ENCODE measurements at regions not wholly inside any gene's neighbourhood (a gene's known extent, or its start where the extent isn't known, plus 50 kb on each side); places are given as distances from the start of the nearest gene placed in this dataset.

GRCh38 chr3:117200962-117201361 lies 491.4 kb downstream of the TUSC7 start:
- H3K9me3 ChIP-seq (ENCODE audit: control insufficient read depth, low read length), result no peaks in the 10 kb centered on the region
- no peaks in the 10 kb centered on the region for H3K4me1 ChIP-seq (ENCODE audit: control insufficient read depth, insufficient read depth, low read length)
- no peaks in the 10 kb centered on the region for H3K36me3 Mint-ChIP-seq (ENCODE audit: low read depth)
- no peak for DNase-seq
- no peak overlapping the region for H3K4me3 Mint-ChIP-seq
- H3K27me3 Mint-ChIP-seq (ENCODE audit: insufficient read depth), result no peaks in the 10 kb centered on the region
- H3K9ac ChIP-seq (ENCODE audit: extremely low read depth, low read length, poor library complexity, severe bottlenecking), result no peak overlapping the region
- no peak overlapping the region for H3K27ac Mint-ChIP-seq
- no peak overlapping the region for H3K4me3 ChIP-seq (ENCODE audit: low read length)
- no peaks in the 10 kb centered on the region for H3K36me3 ChIP-seq (ENCODE audit: control insufficient read depth, insufficient read depth, low read length)
- WGBS, 2 experiments (ENCODE audit: insufficient coverage in 1 of 2, insufficient read length in 1 of 2), result 87% methylated on average over 2 of the region's 2 CpGs; no CpG with 5 or more reads in 1 of the 2 experiments
- H3K27me3 ChIP-seq (ENCODE audit: control insufficient read depth, insufficient read depth, low read length, poor library complexity, severe bottlenecking), result no peaks in the 10 kb centered on the region
- no peak for TF ChIP-seq CTCF (conservative IDR thresholded peaks at IDR 0.05)
- H3K4me1 Mint-ChIP-seq, result peaks cover 7% of the 10 kb centered on the region
- H3K27ac ChIP-seq (ENCODE audit: low read depth, low read length), result no peak overlapping the region
- H3K9me3 Mint-ChIP-seq, result peaks cover 2% of the 10 kb centered on the region

- peaks cover 7% of the 10 kb centered on the region for H3K4me1 Mint-ChIP-seq
- Histone ChIP-seq H3K4me3 (ENCODE audit: low read length) (no peak overlapping the region), H3K4me1 (ENCODE audit: control insufficient read depth, insufficient read depth, low read length) (no peaks in the 10 kb centered on the region), H3K36me3 (ENCODE audit: control insufficient read depth, insufficient read depth, low read length) (no peaks in the 10 kb centered on the region), H3K9ac (ENCODE audit: extremely low read depth, low read length, poor library complexity, severe bottlenecking) (no peak overlapping the region), H3K27ac (ENCODE audit: low read depth, low read length) (no peak overlapping the region), H3K27me3 (ENCODE audit: control insufficient read depth, insufficient read depth, low read length, poor library complexity, severe bottlenecking) (no peaks in the 10 kb centered on the region), H3K9me3 (ENCODE audit: control insufficient read depth, low read length) (no peaks in the 10 kb centered on the region)
- no peak for TF ChIP-seq CTCF (conservative IDR thresholded peaks at IDR 0.05)
- WGBS, 2 experiments (ENCODE audit: insufficient coverage in 1 of 2, insufficient read length in 1 of 2), result 85 to 88% methylated on average over 1 to 5 of the region's 5 CpGs
- DNase-seq, result no peak
- H3K27ac Mint-ChIP-seq, result no peak overlapping the region
- H3K9me3 Mint-ChIP-seq, result peaks cover 2% of the 10 kb centered on the region
- H3K27me3 Mint-ChIP-seq (ENCODE audit: insufficient read depth), result no peaks in the 10 kb centered on the region
- no peak overlapping the region for H3K4me3 Mint-ChIP-seq
- H3K36me3 Mint-ChIP-seq (ENCODE audit: low read depth), result no peaks in the 10 kb centered on the region
These were observed 492.6 kb downstream of the TUSC7 start for GRCh38 chr3:117201901-117202774.

GRCh38 chr3:117217355-117217754 lies 507.8 kb downstream of the TUSC7 start:
- no peak for TF ChIP-seq CTCF (conservative IDR thresholded peaks at IDR 0.05)
- Mint-ChIP-seq H3K27me3 (ENCODE audit: insufficient read depth) (no peaks in the 10 kb centered on the region), H3K36me3 (ENCODE audit: low read depth) (no peaks in the 10 kb centered on the region), H3K9me3 (no peaks in the 10 kb centered on the region), H3K4me3 (no peak overlapping the region), H3K27ac (no peak overlapping the region), H3K4me1 (peaks cover 6% of the 10 kb centered on the region)
- no peak for DNase-seq
- H3K9ac ChIP-seq (ENCODE audit: extremely low read depth, low read length, poor library complexity, severe bottlenecking), result no peak overlapping the region
- no peaks in the 10 kb centered on the region for H3K36me3 ChIP-seq (ENCODE audit: control insufficient read depth, insufficient read depth, low read length)
- H3K9me3 ChIP-seq (ENCODE audit: control insufficient read depth, low read length), result peaks cover 6% of the 10 kb centered on the region
- no peaks in the 10 kb centered on the region for H3K27me3 ChIP-seq (ENCODE audit: control insufficient read depth, insufficient read depth, low read length, poor library complexity, severe bottlenecking)
- H3K4me1 ChIP-seq (ENCODE audit: control insufficient read depth, insufficient read depth, low read length), result peaks cover 3% of the 10 kb centered on the region
- no peak overlapping the region for H3K27ac ChIP-seq (ENCODE audit: low read depth, low read length)
- WGBS, 2 experiments (ENCODE audit: insufficient coverage in 1 of 2, insufficient read length in 1 of 2), result 83% methylated on average over 3 of the region's 3 CpGs; no CpG with 5 or more reads in 1 of the 2 experiments
- no peak overlapping the region for H3K4me3 ChIP-seq (ENCODE audit: low read length)

Measured in endodermal cell (in vitro differentiated cells).